ENCODE measurements at regions not wholly inside any gene's neighbourhood (a gene's known extent, or its start where the extent isn't known, plus 50 kb on each side); places are given as distances from the start of the nearest gene placed in this dataset.

DNA sequence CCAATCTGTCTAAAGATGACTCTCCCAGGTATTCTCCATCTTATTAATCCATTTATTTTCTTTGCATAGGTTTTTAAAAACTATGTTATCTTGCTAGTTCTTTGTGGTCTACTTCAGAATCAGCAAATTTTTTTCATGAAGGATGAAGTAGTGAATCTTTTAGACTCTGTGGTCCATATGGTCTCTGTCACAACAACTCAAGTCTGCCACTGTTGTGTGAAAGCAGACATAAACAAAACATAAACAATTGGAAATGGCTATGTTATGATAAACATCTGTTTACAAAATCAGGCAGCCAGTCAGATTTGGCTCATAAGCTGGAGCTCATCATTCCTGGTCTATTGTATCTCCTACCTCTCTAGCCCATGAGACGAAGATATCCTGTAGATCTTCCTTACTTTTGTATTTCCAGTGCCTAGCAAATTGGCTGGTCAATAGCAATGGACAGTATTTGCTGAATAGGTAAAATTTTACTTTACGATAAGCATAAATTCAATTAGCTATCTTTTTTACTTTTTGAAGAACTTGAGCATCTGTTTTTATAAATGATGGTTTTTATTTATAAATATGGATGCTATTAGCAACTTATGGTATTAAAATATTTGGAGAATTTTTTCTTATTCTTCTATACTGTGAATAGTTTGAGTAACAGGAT is 104.6 kb upstream of the SGCE start:
- peaks cover 0 to 8% of the 10 kb centered on the region in 2 donors for H3K9me3 ChIP-seq (ENCODE audit: control insufficient read depth in 2 of 2, insufficient read depth in 1 of 2, low read depth in 1 of 2, low read length in 1 of 2)
- DNase-seq = no peak
- H3K4me3 ChIP-seq (ENCODE audit: low read depth in 1 of 3, low read length in 3 of 3) = no peak overlapping the region
- WGBS, 3 donors = 82 to 89% (median 85%) methylated on average over 2 of the region's 2 CpGs
- H3K36me3 ChIP-seq (ENCODE audit: control insufficient read depth in 3 of 3, insufficient read depth in 2 of 3, low read depth in 1 of 3, low read length in 3 of 3) = no peaks in the 10 kb centered on the region
- no peaks in the 10 kb centered on the region for H3K27me3 ChIP-seq (ENCODE audit: control insufficient read depth in 3 of 3, insufficient read depth in 3 of 3, low read length in 3 of 3)
- no peak for FAIRE-seq
- H3K4me1 ChIP-seq (ENCODE audit: control insufficient read depth in 3 of 3, insufficient read depth in 2 of 3, low read depth in 1 of 3, low read length in 2 of 3) = no peaks in the 10 kb centered on the region
- no peak overlapping the region for H3K27ac ChIP-seq (ENCODE audit: low read depth in 1 of 3, low read length in 2 of 3)

DNA sequence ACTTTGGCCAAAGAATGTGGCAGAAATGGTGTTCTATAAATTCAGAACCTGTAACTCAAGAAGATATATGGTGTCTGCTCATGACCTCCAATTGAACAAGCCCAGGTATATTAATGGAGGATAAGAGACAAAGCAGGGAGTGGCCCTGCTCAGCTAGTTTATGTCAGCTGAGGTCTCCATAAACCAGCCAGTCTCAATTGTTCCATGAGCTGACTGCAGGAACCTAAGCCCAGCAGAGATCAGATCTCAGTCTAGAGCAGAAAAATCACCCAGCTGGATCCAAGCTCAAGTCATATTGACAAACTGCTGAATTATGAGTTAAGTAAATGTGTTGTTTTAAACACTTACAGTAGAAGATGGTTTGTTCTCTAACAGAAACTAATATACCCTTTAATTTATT is 105.5 kb upstream of the SGCE start:
- no peaks in the 10 kb centered on the region for H3K27me3 ChIP-seq (ENCODE audit: control insufficient read depth in 3 of 3, insufficient read depth in 3 of 3, low read length in 3 of 3)
- DNase-seq = peak in 1 of 2 donors; percentile 11
- peaks cover 0 to 8% of the 10 kb centered on the region in 2 donors for H3K9me3 ChIP-seq (ENCODE audit: control insufficient read depth in 2 of 2, insufficient read depth in 1 of 2, low read depth in 1 of 2, low read length in 1 of 2)
- no peaks in the 10 kb centered on the region for H3K36me3 ChIP-seq (ENCODE audit: control insufficient read depth in 3 of 3, insufficient read depth in 2 of 3, low read depth in 1 of 3, low read length in 3 of 3)
- no peaks in the 10 kb centered on the region for H3K4me1 ChIP-seq (ENCODE audit: control insufficient read depth in 3 of 3, insufficient read depth in 2 of 3, low read depth in 1 of 3, low read length in 2 of 3)
- no peak overlapping the region for H3K27ac ChIP-seq (ENCODE audit: low read depth in 1 of 3, low read length in 2 of 3)
- H3K4me3 ChIP-seq (ENCODE audit: low read depth in 1 of 3, low read length in 3 of 3) = no peak overlapping the region
- FAIRE-seq = no peak

DNA sequence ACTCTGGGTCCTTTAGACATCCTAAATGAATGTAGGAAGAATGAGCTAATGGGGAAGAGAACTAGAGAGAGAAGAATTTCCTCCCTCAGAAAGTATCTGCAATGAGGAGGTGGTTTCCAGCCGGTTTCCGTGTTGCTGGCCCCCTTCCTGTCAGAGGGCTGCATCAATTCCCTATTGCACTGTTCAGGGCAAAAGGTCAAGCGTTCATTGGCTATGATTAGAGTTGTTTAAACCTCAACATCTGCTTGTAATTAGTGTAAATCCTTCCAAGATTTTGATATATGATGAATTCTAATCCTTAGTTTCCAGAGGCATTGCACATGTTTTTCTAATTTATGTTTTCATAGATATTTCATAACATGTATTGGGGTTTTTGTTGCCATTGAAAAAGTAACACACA is 107.3 kb upstream of the SGCE start:
- H3K4me1 ChIP-seq (ENCODE audit: control insufficient read depth in 3 of 3, insufficient read depth in 2 of 3, low read depth in 1 of 3, low read length in 2 of 3) = no peaks in the 10 kb centered on the region
- FAIRE-seq (no peak), DNase-seq (no peak)
- no peaks in the 10 kb centered on the region for H3K36me3 ChIP-seq (ENCODE audit: control insufficient read depth in 3 of 3, insufficient read depth in 2 of 3, low read depth in 1 of 3, low read length in 3 of 3)
- no peaks in the 10 kb centered on the region for H3K9me3 ChIP-seq (ENCODE audit: control insufficient read depth in 2 of 2, insufficient read depth in 1 of 2, low read depth in 1 of 2, low read length in 1 of 2)
- 27 to 50% (median 31%) methylated on average over 3 of the region's 3 CpGs for WGBS, 3 donors
- no peak overlapping the region for H3K4me3 ChIP-seq (ENCODE audit: low read depth in 1 of 3, low read length in 3 of 3)
- H3K27me3 ChIP-seq (ENCODE audit: control insufficient read depth in 3 of 3, insufficient read depth in 3 of 3, low read length in 3 of 3) = no peaks in the 10 kb centered on the region
- H3K27ac ChIP-seq (ENCODE audit: low read depth in 1 of 3, low read length in 2 of 3) = no peak overlapping the region

DNA sequence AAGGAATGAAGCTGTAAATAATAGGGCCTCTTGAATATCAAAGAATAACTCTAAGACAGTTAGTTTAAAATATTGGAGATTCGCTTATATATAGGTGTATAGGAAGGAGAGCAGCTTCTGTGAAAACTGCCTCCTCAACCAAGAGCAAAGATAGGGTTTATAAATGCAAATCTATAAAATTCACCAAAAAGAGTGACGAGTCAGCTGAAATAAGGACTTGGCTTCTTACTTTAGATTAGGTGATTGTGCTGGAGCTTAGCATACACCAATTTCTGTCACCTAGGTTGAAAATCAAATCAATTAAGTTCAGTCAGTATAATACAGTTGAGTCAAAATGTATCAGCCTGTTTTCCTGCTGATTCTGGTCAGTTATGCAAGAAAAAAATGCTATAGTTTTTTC is 113.8 kb upstream of the SGCE start:
- Histone ChIP-seq H3K9me3 (ENCODE audit: control insufficient read depth in 2 of 2, insufficient read depth in 1 of 2, low read depth in 1 of 2, low read length in 1 of 2) (peaks cover 0 to 7% of the 10 kb centered on the region in 2 donors), H3K27me3 (ENCODE audit: control insufficient read depth in 3 of 3, insufficient read depth in 3 of 3, low read length in 3 of 3) (no peaks in the 10 kb centered on the region), H3K27ac (ENCODE audit: low read depth in 1 of 3, low read length in 2 of 3) (no peak overlapping the region), H3K4me3 (ENCODE audit: low read depth in 1 of 3, low read length in 3 of 3) (no peak overlapping the region), H3K4me1 (ENCODE audit: control insufficient read depth in 3 of 3, insufficient read depth in 2 of 3, low read depth in 1 of 3, low read length in 2 of 3) (no peaks in the 10 kb centered on the region), H3K36me3 (ENCODE audit: control insufficient read depth in 3 of 3, insufficient read depth in 2 of 3, low read depth in 1 of 3, low read length in 3 of 3) (no peaks in the 10 kb centered on the region)
- DNase-seq (no peak), FAIRE-seq (no peak)
- 88 to 95% (median 90%) methylated on average over 2 of the region's 2 CpGs for WGBS, 3 donors

DNA sequence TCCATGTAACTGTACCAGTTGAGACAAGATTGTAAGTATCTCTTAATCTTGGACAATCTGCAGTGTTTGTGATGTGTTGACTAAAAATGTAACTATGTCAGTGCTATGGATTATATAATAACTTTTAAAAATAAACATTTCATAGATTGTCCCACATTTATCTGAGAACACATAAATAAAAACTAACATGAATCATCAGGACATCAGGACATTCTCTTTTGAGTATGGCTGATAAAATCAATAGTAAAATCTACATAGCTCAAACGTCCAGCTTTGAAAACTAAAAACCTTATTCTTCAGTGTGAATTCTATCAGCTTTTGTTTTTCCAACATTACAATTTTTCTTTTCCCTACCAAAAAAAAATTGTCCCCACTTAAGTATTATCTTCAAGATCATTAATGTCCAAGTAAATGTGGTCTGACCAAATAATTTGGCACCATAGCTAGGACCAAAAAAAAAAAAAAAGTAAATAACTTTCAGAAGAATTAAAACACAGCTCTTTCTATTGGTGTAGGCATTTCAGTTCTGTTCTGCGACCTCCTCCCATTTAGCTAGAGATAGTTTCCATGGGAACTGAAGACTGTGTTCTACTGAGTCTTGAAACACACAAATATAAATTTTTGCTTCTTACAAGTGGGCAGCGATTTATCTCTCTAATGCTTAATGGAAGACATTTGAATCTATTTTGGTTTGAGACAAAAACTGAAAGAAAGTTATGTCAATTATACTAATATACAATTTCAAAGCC is 123.0 kb upstream of the SGCE start:
- Histone ChIP-seq H3K36me3 (ENCODE audit: control insufficient read depth in 3 of 3, insufficient read depth in 2 of 3, low read depth in 1 of 3, low read length in 3 of 3) (no peaks in the 10 kb centered on the region), H3K4me1 (ENCODE audit: control insufficient read depth in 3 of 3, insufficient read depth in 2 of 3, low read depth in 1 of 3, low read length in 2 of 3) (no peaks in the 10 kb centered on the region), H3K27me3 (ENCODE audit: control insufficient read depth in 3 of 3, insufficient read depth in 3 of 3, low read length in 3 of 3) (no peaks in the 10 kb centered on the region), H3K27ac (ENCODE audit: low read depth in 1 of 3, low read length in 2 of 3) (no peak overlapping the region), H3K4me3 (ENCODE audit: low read depth in 1 of 3, low read length in 3 of 3) (no peak overlapping the region), H3K9me3 (ENCODE audit: control insufficient read depth in 2 of 2, insufficient read depth in 1 of 2, low read depth in 1 of 2, low read length in 1 of 2) (peaks cover 0 to 5% of the 10 kb centered on the region in 2 donors)
- no peak for FAIRE-seq
- no peak for DNase-seq
- WGBS, 3 donors = 28 to 40% (median 28%) methylated on average over 3 of the region's 3 CpGs

DNA sequence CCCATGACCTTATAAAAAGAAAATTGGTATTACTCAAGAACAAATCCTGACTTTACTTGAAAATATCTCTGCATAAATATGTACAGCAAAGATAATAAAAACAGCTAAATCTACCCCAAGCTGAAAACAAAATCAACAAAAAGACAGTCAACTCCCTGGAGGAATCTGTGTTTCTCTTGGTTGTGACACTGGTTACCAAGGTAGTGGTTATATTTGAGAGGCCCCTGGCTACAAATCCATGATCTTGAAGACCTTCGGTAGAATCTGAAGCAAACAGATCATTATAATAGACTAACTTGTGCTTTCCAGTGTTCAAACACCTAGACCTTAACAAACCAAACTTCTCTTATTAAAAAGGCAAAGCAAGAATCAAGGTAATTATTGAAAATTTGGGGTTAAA is 123.9 kb upstream of the SGCE start:
- no peak overlapping the region for H3K4me3 ChIP-seq (ENCODE audit: low read depth in 1 of 3, low read length in 3 of 3)
- H3K27me3 ChIP-seq (ENCODE audit: control insufficient read depth in 3 of 3, insufficient read depth in 3 of 3, low read length in 3 of 3) = no peaks in the 10 kb centered on the region
- no peak overlapping the region for H3K27ac ChIP-seq (ENCODE audit: low read depth in 1 of 3, low read length in 2 of 3)
- no peaks in the 10 kb centered on the region for H3K4me1 ChIP-seq (ENCODE audit: control insufficient read depth in 3 of 3, insufficient read depth in 2 of 3, low read depth in 1 of 3, low read length in 2 of 3)
- FAIRE-seq (no peak), DNase-seq (no peak)
- H3K36me3 ChIP-seq (ENCODE audit: control insufficient read depth in 3 of 3, insufficient read depth in 2 of 3, low read depth in 1 of 3, low read length in 3 of 3) = no peaks in the 10 kb centered on the region
- 35 to 65% (median 54%) methylated on average over 1 of the region's 1 CpG for WGBS, 3 donors
- H3K9me3 ChIP-seq (ENCODE audit: control insufficient read depth in 2 of 2, insufficient read depth in 1 of 2, low read depth in 1 of 2, low read length in 1 of 2) = peaks cover 0 to 3% of the 10 kb centered on the region in 2 donors

DNA sequence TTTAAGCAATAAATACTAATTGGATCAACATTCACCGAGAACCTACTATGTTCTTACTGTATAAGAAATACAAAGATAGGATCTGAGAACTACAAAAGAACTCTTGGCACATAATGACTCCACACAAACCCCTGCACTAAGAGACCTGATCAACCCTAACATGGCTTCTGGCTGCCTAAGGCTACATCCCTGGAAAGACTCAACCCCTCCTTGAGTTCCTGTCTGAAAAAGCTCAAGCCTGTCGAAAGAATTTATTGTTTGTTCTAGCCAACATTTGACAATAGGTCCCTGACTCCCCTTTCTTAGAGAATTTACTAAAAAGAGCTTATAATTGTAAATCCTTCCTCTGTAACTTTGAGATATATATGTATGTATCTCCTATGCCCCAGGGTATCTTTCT is 125.3 kb upstream of the SGCE start:
- Histone ChIP-seq H3K9me3 (ENCODE audit: control insufficient read depth in 2 of 2, insufficient read depth in 1 of 2, low read depth in 1 of 2, low read length in 1 of 2) (peaks cover 0 to 3% of the 10 kb centered on the region in 2 donors), H3K4me1 (ENCODE audit: control insufficient read depth in 3 of 3, insufficient read depth in 2 of 3, low read depth in 1 of 3, low read length in 2 of 3) (no peaks in the 10 kb centered on the region), H3K36me3 (ENCODE audit: control insufficient read depth in 3 of 3, insufficient read depth in 2 of 3, low read depth in 1 of 3, low read length in 3 of 3) (no peaks in the 10 kb centered on the region), H3K27me3 (ENCODE audit: control insufficient read depth in 3 of 3, insufficient read depth in 3 of 3, low read length in 3 of 3) (no peaks in the 10 kb centered on the region), H3K4me3 (ENCODE audit: low read depth in 1 of 3, low read length in 3 of 3) (no peak overlapping the region), H3K27ac (ENCODE audit: low read depth in 1 of 3, low read length in 2 of 3) (no peak overlapping the region)
- 68 to 77% (median 73%) methylated on average over 2 of the region's 2 CpGs for WGBS, 3 donors
- no peak for FAIRE-seq
- DNase-seq = no peak

DNA sequence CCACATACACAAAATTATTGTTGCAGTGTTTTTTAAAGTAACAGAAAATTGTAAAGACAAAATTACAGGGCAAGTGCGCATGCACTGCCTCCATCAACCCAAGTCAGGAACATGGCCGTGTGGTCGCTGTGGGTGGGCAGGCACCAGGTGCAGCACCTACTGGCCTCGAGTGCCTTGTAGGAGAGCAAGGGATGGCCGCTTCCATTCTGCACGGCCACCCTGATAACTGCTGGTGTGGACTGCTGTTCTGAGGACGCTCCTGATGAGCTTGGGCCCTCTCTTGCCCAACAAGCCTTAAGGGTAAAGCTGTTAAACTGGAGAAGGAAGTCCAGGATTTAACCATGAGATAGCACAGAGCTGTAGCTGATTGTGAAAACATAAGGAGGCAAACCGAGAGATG is 124.6 kb upstream of the PPP1R9A start:
- 85 to 90% (median 85%) methylated on average over 8 of the region's 8 CpGs for WGBS, 3 donors
- no peaks in the 10 kb centered on the region for H3K4me1 ChIP-seq (ENCODE audit: control insufficient read depth in 3 of 3, insufficient read depth in 2 of 3, low read depth in 1 of 3, low read length in 2 of 3)
- FAIRE-seq (no peak), DNase-seq (no peak)
- H3K9me3 ChIP-seq (ENCODE audit: control insufficient read depth in 2 of 2, insufficient read depth in 1 of 2, low read depth in 1 of 2, low read length in 1 of 2) = no peaks in the 10 kb centered on the region
- H3K36me3 ChIP-seq (ENCODE audit: control insufficient read depth in 3 of 3, insufficient read depth in 2 of 3, low read depth in 1 of 3, low read length in 3 of 3) = no peaks in the 10 kb centered on the region
- no peaks in the 10 kb centered on the region for H3K27me3 ChIP-seq (ENCODE audit: control insufficient read depth in 3 of 3, insufficient read depth in 3 of 3, low read length in 3 of 3)
- no peak overlapping the region for H3K27ac ChIP-seq (ENCODE audit: low read depth in 1 of 3, low read length in 2 of 3)
- H3K4me3 ChIP-seq (ENCODE audit: low read depth in 1 of 3, low read length in 3 of 3) = no peak overlapping the region

DNA sequence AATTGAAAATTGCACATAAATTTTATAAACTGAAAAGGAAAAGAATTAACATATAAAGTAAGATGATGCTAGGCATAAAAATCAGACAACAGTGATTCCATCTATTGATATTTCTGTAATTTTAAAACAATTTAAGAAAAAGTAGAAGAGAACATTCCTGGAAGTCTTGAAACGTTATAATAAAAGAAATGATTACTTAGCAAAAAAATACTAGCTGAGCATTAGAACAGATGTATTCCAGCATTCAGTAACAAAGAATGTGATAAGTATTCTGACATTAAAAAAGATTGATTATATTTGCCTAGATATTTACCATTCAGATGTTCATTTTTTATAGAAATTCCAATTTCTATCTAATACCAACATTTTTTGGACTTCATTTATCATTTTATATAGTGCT is 120.1 kb upstream of the PPP1R9A start:
- no peak overlapping the region for H3K27ac ChIP-seq (ENCODE audit: low read depth in 1 of 3, low read length in 2 of 3)
- H3K4me1 ChIP-seq (ENCODE audit: control insufficient read depth in 3 of 3, insufficient read depth in 2 of 3, low read depth in 1 of 3, low read length in 2 of 3) = no peaks in the 10 kb centered on the region
- no peaks in the 10 kb centered on the region for H3K27me3 ChIP-seq (ENCODE audit: control insufficient read depth in 3 of 3, insufficient read depth in 3 of 3, low read length in 3 of 3)
- WGBS, 3 donors = 68 to 86% (median 70%) methylated on average over 1 of the region's 1 CpG
- no peaks in the 10 kb centered on the region for H3K9me3 ChIP-seq (ENCODE audit: control insufficient read depth in 2 of 2, insufficient read depth in 1 of 2, low read depth in 1 of 2, low read length in 1 of 2)
- H3K4me3 ChIP-seq (ENCODE audit: low read depth in 1 of 3, low read length in 3 of 3) = no peak overlapping the region
- FAIRE-seq (no peak), DNase-seq (no peak)
- no peaks in the 10 kb centered on the region for H3K36me3 ChIP-seq (ENCODE audit: control insufficient read depth in 3 of 3, insufficient read depth in 2 of 3, low read depth in 1 of 3, low read length in 3 of 3)
